Medulla oblongata (tissue), 1 donor: ENCODE measurements at regions not wholly inside any gene's neighbourhood (a gene's known extent, or its start where the extent isn't known, plus 50 kb on each side); places are given as distances from the start of the nearest gene placed in this dataset.

Experiments
- DNase-seq: peaks from one replicate; pipeline ENCODE4 v3.0.0-alpha.2; 2015; ENCODE audit errors: extremely low spot score

DNA sequence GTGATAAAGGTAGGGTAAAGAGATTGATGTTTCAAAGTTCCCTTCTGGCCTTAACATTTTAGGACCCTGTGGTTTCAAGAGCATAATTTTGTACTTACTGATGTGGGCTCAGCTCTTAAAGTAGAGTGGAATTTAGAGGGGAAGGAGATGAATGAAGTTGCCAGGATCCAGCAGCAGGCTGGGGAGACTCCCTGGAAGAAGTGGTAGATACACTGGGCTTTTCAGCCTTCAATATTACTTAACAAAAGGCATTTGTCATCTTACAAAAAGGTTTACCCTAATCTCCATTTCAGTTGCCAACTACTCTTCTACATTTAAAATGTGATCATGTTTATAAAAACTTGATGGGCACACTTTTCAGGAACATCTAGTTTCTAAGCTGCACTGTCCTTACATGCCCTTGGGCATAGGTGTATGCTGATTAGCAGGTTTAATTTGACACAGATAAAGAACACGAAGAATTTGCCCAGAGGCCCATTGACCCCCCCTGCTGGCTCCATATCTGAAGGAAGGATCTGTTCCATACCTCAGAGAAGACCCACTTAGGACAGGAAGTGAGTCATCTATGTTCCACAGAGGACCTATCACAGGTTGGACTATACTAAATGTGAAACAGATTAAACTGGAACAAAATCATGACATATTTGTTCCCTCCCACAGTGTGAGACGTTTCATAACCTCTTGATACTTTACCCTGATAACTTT lies 93.0 kb upstream of the LPP start:
- DNase-seq, result no peak

- no peak for DNase-seq
These were observed 91.7 kb upstream of the LPP start for GRCh38 chr3:188062216-188062615.

GRCh38 chr3:188064831-188065493 lies 89.0 kb upstream of the LPP start:
- no peak for DNase-seq

GRCh38 chr3:188066141-188066540 lies 87.8 kb upstream of the LPP start:
- DNase-seq, result no peak

- no peak for DNase-seq
These were observed 86.0 kb upstream of the LPP start for GRCh38 chr3:188067932-188068331.

- DNase-seq, result no peak
These were observed 85.6 kb upstream of the LPP start for GRCh38 chr3:188068342-188068741.

- no peak for DNase-seq
These were observed 82.3 kb upstream of the LPP start for GRCh38 chr3:188071636-188072035.

DNA sequence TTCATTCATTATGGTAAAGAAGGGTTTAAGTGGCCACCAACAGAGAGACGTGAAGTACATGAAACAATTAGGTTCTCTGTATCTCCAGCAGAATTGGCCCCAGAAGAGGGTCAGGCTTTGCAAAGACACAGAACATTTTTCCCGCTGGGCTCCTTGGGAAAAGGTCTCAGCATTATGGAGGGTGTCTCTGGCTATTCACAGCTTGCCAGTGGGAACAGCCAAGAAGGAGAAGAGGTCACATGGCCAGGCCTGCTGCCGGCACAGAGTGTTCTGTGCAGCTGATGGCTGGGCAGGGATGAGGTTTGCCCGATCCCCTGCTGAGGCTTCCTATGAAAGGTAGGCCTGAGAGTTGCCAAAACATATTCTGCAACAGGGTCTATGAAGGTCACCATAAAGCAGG lies 77.8 kb upstream of the LPP start:
- DNase-seq, result peak; percentile 73

DNA sequence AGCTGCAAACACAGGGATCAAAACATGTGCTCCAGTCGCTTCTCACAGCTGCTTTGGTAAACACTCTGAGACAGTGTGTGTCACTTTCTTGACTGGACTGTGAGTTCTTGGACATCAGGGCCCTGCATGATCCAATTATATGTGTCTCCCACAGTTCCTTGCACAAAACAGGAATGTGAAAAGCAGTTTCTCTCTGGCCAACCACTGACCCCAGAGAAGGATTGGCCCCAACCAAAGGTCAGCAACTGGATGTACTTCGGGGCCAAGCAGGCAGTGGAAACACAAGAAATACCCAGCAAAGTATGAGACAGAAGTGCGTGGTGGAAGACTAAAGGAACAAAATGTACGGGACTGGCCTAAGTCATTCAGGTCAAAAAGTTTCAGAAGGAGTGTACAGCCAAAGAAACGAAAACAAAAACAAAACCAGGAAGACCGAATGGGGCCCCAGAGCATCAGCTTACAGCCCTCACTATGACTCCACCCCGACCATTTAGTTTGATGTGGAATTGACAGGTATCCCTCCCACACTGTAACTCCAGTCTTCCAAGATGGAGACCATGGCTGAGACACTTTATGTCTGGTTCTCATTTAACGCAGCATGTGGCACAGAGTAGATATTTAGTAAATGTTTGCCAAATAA lies 76.7 kb upstream of the LPP start:
- no peak for DNase-seq

DNA sequence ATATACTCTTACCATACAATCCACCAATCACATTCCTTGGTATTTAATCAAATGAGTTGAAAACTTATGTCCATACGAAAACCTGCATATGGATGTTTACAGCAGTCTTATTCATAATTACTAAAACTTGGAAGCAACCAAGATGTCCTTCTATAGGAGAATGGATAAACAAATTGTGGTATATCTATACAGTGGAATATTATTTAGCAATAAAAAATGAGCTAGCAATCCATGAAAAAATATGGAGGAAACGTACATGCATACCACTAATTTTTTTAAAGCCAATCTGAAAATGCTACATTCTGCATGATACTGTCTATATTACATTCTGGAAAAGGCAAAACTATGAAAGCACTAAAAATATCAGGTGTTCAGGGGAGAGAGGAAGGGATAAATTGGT lies 73.9 kb upstream of the LPP start:
- no peak for DNase-seq

- DNase-seq, result no peak
These were observed 71.9 kb upstream of the LPP start for GRCh38 chr3:188082031-188082430.

DNA sequence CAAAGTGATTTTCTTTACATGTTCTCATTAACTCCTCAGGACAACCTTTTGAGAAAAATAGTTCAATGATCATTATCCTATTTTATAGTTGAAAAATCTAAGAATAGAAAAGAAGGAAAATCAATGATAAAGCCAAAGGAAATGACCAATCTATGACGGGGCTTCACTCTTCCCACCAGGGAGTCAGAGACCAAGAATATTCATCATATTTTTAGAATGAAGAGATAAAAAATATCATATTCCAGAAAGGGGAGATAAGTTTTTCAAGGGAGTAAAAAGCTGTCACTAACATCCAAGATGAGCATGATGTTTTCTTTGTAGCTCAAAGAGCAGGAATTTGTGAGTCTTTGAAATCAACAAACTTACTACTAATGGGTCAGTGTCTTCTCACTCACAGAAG lies 71.5 kb upstream of the LPP start:
- DNase-seq, result no peak

DNA sequence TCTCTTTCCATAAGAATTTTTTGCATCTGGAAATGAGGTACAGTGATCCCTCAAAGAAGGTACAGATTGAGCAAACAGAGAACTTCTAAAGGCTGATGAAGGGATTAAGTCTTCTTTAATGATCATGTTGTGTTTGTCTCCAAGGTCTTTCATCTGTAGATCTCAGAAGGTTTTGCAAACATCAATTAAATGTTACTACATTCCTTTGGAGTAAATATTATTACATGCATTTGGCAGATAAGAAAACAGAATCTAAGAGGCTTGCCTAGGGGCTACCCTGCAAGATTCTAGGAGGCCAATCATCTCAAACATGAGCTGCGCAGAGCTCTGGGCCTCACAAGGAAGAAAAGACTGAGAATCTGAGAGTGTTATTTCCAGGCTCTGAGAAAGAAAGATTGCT lies 70.9 kb upstream of the LPP start:
- DNase-seq, result no peak

- DNase-seq, result no peak
These were observed 69.0 kb upstream of the LPP start for GRCh38 chr3:188084752-188085583.

DNA sequence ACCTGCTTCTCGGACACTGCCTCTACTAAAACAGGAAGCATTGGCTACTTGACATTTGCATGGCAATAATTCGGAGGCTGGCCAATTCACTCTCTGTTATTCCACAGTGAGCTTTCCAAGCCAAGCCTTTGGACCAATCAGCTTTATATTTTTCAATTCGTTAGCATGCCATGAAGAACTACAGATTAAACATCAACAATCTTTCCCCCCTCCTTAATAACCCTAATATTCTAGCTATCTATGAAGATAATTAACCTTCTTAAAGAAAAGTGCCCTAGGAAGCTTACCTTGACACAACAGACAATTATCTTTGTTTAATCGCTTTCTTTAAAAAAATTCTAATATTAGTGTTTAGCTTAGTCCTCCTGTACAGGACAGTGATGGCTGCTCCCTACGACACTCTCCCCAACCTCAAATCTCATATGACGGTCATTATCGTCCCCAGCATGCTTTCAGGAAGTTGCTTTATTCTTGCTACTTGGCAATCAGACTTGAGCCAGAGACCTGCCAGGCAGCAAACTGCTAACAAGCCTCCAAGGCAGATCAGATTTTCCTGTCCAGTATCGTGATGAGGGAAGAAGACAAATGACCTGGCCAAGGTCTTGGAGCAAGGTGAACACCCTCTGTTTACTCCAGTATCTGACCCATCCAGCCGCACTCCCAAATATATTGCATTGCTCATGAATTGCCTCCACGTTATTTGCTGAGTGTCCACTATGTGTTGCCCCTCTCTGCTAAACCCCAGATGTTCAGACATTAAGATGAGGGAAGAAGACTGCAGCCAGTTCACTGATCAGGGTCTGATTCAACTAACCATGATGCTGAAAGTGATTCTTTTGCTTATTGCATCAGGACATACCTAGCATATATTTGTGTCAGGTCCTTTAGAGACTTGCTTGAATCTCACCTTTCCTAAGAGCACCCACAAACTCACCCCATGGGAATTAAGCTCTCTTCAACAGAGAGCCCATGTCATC lies 68.1 kb upstream of the LPP start:
- no peak for DNase-seq

- no peak for DNase-seq
These were observed 64.8 kb upstream of the LPP start for GRCh38 chr3:188088948-188089685.

GRCh38 chr3:188090620-188091309 lies 63.2 kb upstream of the LPP start:
- no peak for DNase-seq

- no peak for DNase-seq
These were observed 62.2 kb upstream of the LPP start for GRCh38 chr3:188091746-188092145.

DNA sequence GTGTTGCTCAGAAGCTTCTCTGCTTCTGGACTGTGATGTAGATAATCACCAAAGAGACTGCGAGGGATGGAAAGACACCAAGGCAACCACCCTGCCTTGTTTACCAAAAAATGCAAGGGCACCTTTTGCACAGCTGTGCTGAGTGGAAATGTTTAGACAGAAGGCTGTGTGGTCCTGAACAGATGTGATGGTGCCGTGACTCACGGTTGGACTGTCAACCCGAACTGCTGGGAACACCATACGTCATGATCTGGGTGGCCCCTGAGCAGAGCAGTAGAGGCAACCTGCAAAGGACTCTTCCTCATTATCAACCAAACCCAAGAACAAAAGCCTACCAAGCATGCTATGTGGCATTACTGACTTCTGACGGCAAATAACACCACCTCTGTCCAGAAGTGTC lies 61.3 kb upstream of the LPP start:
- no peak for DNase-seq

DNA sequence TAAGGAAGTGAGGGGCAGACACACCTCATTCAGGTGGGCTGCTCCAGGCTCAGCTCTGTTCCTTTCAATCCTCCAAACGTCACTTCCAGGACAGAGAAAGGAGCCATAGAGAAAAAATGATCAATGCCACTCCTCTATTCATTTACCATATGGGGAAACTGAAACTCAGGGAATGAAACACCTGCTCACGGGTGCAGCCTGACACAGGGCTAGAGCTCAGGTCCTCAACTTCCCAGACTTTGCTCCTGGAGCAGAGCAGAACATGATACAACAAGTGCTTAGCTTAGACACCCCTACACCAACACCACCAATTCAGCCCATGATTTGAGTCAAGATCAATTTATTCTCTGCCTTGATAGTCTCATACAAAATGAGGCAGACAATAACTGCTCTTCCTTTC lies 58.5 kb upstream of the LPP start:
- no peak for DNase-seq
